Activated T-helper 17 cell treated with anti-CD3 and anti-CD28 coated beads, Interleukin-2, amount 50 U/mL, for 72 hours (primary cell): ENCODE measurements at regions not wholly inside any gene's neighbourhood (a gene's known extent, or its start where the extent isn't known, plus 50 kb on each side); places are given as distances from the start of the nearest gene placed in this dataset.

Experiments
- ATAC-seq: fragments of 150-1000 bp; cut with Tn5 transposase; replicated peaks from 2 replicates; pipeline ENCODE4 v1.10.0; 2021; ENCODE audit warnings: mild to moderate bottlenecking, moderate library complexity
- H3K27ac Mint-ChIP-seq: one replicate; pipeline ENCODE4 v1.8.0; 2022; ENCODE audit warnings: mixed read lengths
- H3K27me3 Mint-ChIP-seq: one replicate; pipeline ENCODE4 v1.8.0; 2022; ENCODE audit warnings: mixed read lengths
- H3K36me3 Mint-ChIP-seq: one replicate; pipeline ENCODE4 v1.8.0; 2022; ENCODE audit warnings: low read depth, mild to moderate bottlenecking, mixed read lengths
- H3K4me1 Mint-ChIP-seq: one replicate; pipeline ENCODE4 v1.8.0; 2022; ENCODE audit warnings: mixed read lengths
- H3K4me3 Mint-ChIP-seq: one replicate; pipeline ENCODE4 v1.8.0; 2022; ENCODE audit warnings: mild to moderate bottlenecking, mixed read lengths
- H3K9me3 Mint-ChIP-seq: one replicate; pipeline ENCODE4 v1.8.0; 2022; ENCODE audit warnings: mixed read lengths

GRCh38 chr1:67619080-67619479, 65.9 kb upstream of the GADD45A start:
- peaks cover 20% of the 10 kb centered on the region for H3K27me3 Mint-ChIP-seq
- H3K36me3 Mint-ChIP-seq: no peaks in the 10 kb centered on the region
- H3K4me1 Mint-ChIP-seq: peaks cover 3% of the 10 kb centered on the region
- ATAC-seq: no peak
- no peak overlapping the region for H3K27ac Mint-ChIP-seq
- H3K9me3 Mint-ChIP-seq: no peaks in the 10 kb centered on the region
- H3K4me3 Mint-ChIP-seq: no peak overlapping the region

DNA sequence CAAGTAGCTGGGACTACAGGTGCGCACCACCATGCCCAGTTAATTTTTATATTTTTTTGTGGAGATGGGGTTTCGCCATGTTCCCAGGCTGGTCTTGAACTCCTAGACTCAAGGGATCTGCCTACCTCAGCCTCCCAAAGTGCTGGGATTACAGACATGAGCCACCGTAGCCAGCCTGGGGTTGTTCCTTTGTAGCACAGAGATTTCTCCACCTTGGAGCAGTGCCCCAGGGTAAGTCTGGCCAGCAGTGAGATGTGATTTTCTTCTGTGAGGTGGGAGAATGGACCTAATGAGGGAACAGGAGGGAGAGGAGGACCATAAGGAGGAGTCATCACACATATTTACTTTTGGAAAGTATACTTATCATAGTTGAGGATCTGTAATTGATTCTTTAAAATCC, 61.1 kb upstream of the GADD45A start:
- Mint-ChIP-seq H3K27ac (no peak overlapping the region), H3K4me3 (no peak overlapping the region), H3K4me1 (peaks cover 6% of the 10 kb centered on the region), H3K36me3 (no peaks in the 10 kb centered on the region), H3K27me3 (peaks cover 18% of the 10 kb centered on the region), H3K9me3 (peaks cover 3% of the 10 kb centered on the region)
- ATAC-seq: no peak

- Mint-ChIP-seq H3K27ac (no peak overlapping the region), H3K4me1 (peaks cover 6% of the 10 kb centered on the region), H3K36me3 (no peaks in the 10 kb centered on the region), H3K9me3 (peaks cover 3% of the 10 kb centered on the region), H3K27me3 (peaks cover 12% of the 10 kb centered on the region), H3K4me3 (no peak overlapping the region)
- no peak for ATAC-seq
These were observed 60.3 kb upstream of the GADD45A start for GRCh38 chr1:67624680-67625079.

DNA sequence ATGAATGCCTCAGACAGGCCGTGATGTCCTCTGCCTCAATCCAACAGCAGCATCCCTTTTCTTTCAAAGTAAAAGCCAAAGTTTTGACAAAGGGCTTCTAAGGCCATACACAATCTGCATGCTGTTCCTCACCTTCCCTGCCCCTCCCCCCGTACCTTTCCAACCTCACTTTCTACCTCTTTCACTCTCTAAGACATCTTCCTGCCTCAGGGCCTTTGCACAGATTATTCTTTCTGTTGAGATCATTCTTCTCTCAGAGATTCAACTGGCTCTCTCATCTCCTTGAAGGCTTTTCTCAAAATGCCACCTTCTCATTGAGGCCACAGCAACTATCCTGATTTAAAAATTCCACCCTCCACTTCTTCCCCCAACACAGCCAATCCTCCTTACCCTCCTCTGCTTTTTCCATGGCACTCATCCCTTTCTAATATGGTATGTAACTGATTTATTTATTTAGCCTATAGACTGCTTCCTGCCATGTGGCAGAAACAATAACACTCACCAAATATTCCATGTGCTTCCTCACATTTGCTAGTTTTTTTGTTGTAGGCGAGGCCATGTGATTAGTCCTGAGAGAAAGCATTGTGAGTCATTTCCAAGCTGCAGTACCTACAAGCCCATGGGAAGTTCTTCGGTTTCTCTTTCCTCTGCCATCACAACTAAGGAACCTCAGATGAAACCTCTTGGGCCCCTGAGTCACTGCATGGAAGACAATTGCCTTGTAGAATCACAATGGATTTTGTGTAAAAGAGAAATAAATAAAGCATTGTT, 58.7 kb upstream of the GADD45A start:
- Mint-ChIP-seq H3K9me3 (peaks cover 3% of the 10 kb centered on the region), H3K4me3 (no peak overlapping the region), H3K27ac (no peak overlapping the region)

DNA sequence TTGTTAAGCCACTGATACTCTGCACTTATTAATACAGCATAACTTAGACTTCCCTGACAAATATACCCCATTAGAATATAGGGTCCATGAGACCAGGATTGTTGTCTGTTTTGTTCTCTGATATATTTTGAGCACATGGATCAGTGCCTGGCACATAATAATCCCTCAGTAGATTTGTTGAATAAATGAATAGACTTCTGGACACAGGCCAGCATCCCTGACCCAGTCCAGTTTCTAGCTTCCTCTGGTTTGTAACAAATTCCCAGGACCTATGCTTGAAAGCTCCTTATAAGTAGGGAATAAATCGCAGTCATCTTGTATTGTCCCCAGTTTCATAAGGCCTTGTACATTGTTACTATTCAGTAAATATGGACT, 58.2 kb upstream of the GADD45A start:
- H3K9me3 Mint-ChIP-seq: peaks cover 3% of the 10 kb centered on the region
- H3K27ac Mint-ChIP-seq: no peak overlapping the region
- peaks cover 7% of the 10 kb centered on the region for H3K27me3 Mint-ChIP-seq
- H3K36me3 Mint-ChIP-seq: no peaks in the 10 kb centered on the region
- no peak overlapping the region for H3K4me3 Mint-ChIP-seq
- peaks cover 6% of the 10 kb centered on the region for H3K4me1 Mint-ChIP-seq
- no peak for ATAC-seq

More for the DNA sequence above, 58.7 kb upstream of the GADD45A start:
- peaks cover 6% of the 10 kb centered on the region for H3K4me1 Mint-ChIP-seq
- ATAC-seq: peak; percentile 74
- H3K27me3 Mint-ChIP-seq: peaks cover 9% of the 10 kb centered on the region
- no peaks in the 10 kb centered on the region for H3K36me3 Mint-ChIP-seq

GRCh38 chr1:67627336-67627735, 57.7 kb upstream of the GADD45A start:
- H3K27ac Mint-ChIP-seq: no peak overlapping the region
- peaks cover 5% of the 10 kb centered on the region for H3K27me3 Mint-ChIP-seq
- ATAC-seq: no peak
- H3K36me3 Mint-ChIP-seq: no peaks in the 10 kb centered on the region
- H3K9me3 Mint-ChIP-seq: peaks cover 3% of the 10 kb centered on the region
- peaks cover 6% of the 10 kb centered on the region for H3K4me1 Mint-ChIP-seq
- H3K4me3 Mint-ChIP-seq: no peak overlapping the region

DNA sequence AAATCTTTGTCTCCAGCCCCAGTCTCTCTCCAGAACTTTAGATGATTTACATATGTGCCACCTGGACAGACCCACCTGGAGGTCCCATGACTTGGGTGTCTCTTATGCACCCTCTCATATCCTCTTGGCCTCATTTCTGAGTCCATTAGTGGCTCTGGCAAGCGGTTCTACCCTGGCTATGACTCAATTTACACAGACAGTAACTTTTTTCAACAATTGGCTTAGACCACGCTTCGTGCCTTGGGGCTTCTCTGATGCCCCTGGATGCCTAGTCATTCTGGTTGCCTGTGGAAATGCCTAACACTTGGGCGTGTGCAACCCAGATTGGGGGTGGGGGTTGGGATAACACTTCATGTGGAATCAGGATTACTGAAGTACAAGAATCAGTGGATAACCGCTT, 57.1 kb upstream of the GADD45A start:
- no peak overlapping the region for H3K4me3 Mint-ChIP-seq
- no peaks in the 10 kb centered on the region for H3K36me3 Mint-ChIP-seq
- no peak for ATAC-seq
- peaks cover 6% of the 10 kb centered on the region for H3K4me1 Mint-ChIP-seq
- peaks cover 5% of the 10 kb centered on the region for H3K27me3 Mint-ChIP-seq
- no peak overlapping the region for H3K27ac Mint-ChIP-seq
- peaks cover 3% of the 10 kb centered on the region for H3K9me3 Mint-ChIP-seq

- Mint-ChIP-seq H3K9me3 (peaks cover 3% of the 10 kb centered on the region), H3K27ac (no peak overlapping the region), H3K27me3 (peaks cover 5% of the 10 kb centered on the region), H3K4me1 (peaks cover 6% of the 10 kb centered on the region), H3K36me3 (no peaks in the 10 kb centered on the region), H3K4me3 (no peak overlapping the region)
- no peak for ATAC-seq
These were observed 55.5 kb upstream of the GADD45A start for GRCh38 chr1:67629370-67630075.

DNA sequence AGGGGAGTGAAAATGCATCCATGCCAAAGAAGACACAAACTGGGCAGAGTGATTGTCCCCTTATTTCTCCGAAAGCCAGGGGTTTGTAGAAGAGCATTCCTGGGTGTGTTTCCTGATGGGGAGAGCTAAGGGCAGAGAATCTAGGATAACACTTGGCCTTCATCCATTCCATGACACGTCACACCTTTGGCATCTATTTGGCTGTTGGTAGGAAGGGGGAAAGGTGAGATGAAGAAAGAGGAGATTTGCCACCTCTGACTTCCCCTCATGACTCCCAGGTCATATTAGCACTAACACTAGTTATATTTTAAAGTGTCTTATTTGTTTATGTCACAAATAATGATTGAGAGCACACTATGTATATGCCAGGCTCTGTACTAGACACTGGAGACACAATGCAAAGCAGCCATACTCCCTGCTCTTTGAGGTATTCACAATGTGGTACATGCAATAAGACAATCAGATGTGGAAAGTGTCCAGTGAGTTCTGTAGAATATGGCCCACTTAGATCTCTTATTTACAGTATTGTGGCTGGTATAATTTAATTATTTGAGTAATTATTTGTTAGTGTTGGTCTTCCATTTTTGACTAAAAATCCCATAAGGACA, 54.5 kb upstream of the GADD45A start:
- H3K27me3 Mint-ChIP-seq: peaks cover 5% of the 10 kb centered on the region
- H3K9me3 Mint-ChIP-seq: peaks cover 3% of the 10 kb centered on the region
- H3K4me3 Mint-ChIP-seq: no peak overlapping the region
- H3K27ac Mint-ChIP-seq: no peak overlapping the region
- peaks cover 12% of the 10 kb centered on the region for H3K4me1 Mint-ChIP-seq
- no peaks in the 10 kb centered on the region for H3K36me3 Mint-ChIP-seq
- ATAC-seq: no peak

- H3K4me1 Mint-ChIP-seq: peaks cover 11% of the 10 kb centered on the region
- no peak for ATAC-seq
- H3K27me3 Mint-ChIP-seq: peaks cover 5% of the 10 kb centered on the region
- H3K4me3 Mint-ChIP-seq: no peak overlapping the region
- no peaks in the 10 kb centered on the region for H3K9me3 Mint-ChIP-seq
- no peaks in the 10 kb centered on the region for H3K36me3 Mint-ChIP-seq
- H3K27ac Mint-ChIP-seq: no peak overlapping the region
These were observed 52.6 kb upstream of the GADD45A start for GRCh38 chr1:67632356-67632755.

GRCh38 chr1:67632811-67633655, 52.0 kb upstream of the GADD45A start:
- Mint-ChIP-seq H3K36me3 (no peaks in the 10 kb centered on the region), H3K27me3 (peaks cover 5% of the 10 kb centered on the region), H3K9me3 (no peaks in the 10 kb centered on the region), H3K4me3 (no peak overlapping the region), H3K27ac (no peak overlapping the region), H3K4me1 (peaks cover 11% of the 10 kb centered on the region)
- no peak for ATAC-seq

DNA sequence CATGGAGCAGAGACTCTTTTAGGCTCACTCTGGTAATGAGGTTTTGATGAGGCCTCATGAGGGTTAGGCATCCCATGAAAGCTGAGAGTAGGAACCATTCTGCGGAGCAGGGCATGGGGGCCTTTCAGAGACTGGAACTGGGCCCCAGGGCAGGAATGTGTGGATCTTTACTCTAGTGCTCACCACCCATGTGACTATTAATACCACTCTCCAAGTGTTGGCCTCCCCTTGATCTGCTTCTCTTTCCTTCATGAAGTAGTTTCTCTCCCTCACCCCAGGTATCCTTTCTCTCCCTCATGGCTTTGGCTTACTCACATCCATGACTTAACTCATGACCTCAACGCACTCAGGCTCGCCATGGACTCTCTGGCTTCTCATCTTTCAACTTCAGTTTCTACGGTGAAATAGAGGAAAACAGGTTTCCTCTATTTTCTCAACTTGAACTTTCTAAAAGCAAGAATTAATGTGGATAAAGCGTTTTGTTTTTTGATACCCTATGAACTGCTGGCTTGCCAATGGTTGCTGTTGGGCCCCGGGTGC, 50.5 kb upstream of the GADD45A start:
- Mint-ChIP-seq H3K4me1 (peaks cover 11% of the 10 kb centered on the region), H3K27me3 (no peaks in the 10 kb centered on the region), H3K36me3 (no peaks in the 10 kb centered on the region), H3K4me3 (no peak overlapping the region), H3K9me3 (no peaks in the 10 kb centered on the region), H3K27ac (no peak overlapping the region)
- ATAC-seq: no peak

DNA sequence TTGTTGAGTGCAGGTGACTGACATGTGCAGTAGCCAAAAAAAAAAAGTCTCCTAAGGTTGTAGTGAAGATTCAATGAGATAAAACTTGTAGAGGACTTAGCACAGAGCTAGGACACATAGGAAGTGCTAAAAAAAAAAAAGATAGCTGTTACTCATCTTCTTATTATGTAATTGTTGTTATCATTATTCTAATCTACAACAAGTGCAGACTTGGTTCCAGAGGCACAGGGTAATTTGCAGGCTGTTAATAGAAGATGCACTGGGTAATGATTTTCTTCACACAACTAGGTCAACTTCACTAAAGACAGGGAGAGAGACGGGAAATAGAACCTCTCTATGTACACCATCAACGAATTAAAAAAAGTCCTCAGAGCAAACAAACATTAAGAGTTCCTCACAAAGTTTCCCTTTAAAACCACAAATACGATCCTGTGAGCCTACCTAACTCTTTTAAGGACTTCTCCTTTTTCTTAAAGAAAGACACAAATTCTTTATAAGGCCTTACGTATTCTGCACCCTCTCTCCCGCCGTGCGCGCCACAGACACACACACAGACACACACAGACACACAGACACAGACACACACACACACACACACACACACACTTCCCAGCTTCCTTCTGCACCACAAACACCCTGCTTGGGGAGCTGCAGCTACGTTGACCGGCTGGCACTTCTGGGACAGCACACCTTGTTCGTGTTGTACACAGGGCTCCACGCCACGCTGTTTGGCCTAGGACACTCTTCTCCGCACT, 49.8 kb upstream of the GADD45A start:
- Mint-ChIP-seq H3K36me3 (no peaks in the 10 kb centered on the region), H3K27ac (peak overlapping the region; percentile 1), H3K27me3 (no peaks in the 10 kb centered on the region), H3K9me3 (no peaks in the 10 kb centered on the region), H3K4me1 (peaks cover 11% of the 10 kb centered on the region), H3K4me3 (peak overlapping the region; percentile 29)
- no peak for ATAC-seq
